Cardiac muscle cell (in vitro differentiated cells and primary cell): ENCODE measurements at regions not wholly inside any gene's neighbourhood (a gene's known extent, or its start where the extent isn't known, plus 50 kb on each side); places are given as distances from the start of the nearest gene placed in this dataset.

Source experiments
- DNase-seq, 2 donors: peaks; one replicate each; pipeline versions ENCODE4 v3.0.0 to v3.0.0-alpha.2; 2010 to 2017; ENCODE audit warnings: low read depth in 1 of 2, low spot score in 1 of 2
- H3K27ac ChIP-seq: fragments of 200-600 bp; sonication (generic); 2 replicates; pipeline ENCODE4 v1.5.1; 2016
- H3K27me3 ChIP-seq: fragments of 200-600 bp; sonication (generic); 2 replicates; pipeline ENCODE4 v1.6.0; 2016; ENCODE audit warnings: control low read depth
- H3K36me3 ChIP-seq: fragments of 200-600 bp; sonication (generic); 2 replicates; pipeline ENCODE4 v1.5.1; 2016; ENCODE audit warnings: control low read depth
- H3K4me1 ChIP-seq: fragments of 200-600 bp; sonication (generic); 2 replicates; pipeline ENCODE4 v1.8.1; 2017; ENCODE audit warnings: low read depth, mild to moderate bottlenecking, mixed run types
- H3K4me3 ChIP-seq: fragments of 200-600 bp; sonication (generic); 2 replicates; pipeline ENCODE4 v1.5.1; 2016; ENCODE audit warnings: mild to moderate bottlenecking
- H3K9me3 ChIP-seq: fragments of 200-600 bp; sonication (generic); 2 replicates; pipeline ENCODE4 v1.5.1; 2017; ENCODE audit warnings: low read depth, mild to moderate bottlenecking, control low read depth
- CTCF ChIP-seq: IDR thresholded peaks from 2 replicates; pipeline ENCODE4 v1.5.1; 2012; ENCODE audit warnings: low read depth, mild to moderate bottlenecking, low read length

- no peak overlapping the region for H3K4me3 ChIP-seq
- H3K27ac ChIP-seq = no peak overlapping the region
- H3K27me3 ChIP-seq = no peaks in the 10 kb centered on the region
- H3K9me3 ChIP-seq = no peaks in the 10 kb centered on the region
- DNase-seq = peak in 1 of 2 donors; percentile 19
- no peaks in the 10 kb centered on the region for H3K4me1 ChIP-seq
- TF ChIP-seq CTCF = no peak
- no peaks in the 10 kb centered on the region for H3K36me3 ChIP-seq
Observed at GRCh38 chr1:8112611-8113261, 86.6 kb upstream of the ERRFI1 start.

DNA sequence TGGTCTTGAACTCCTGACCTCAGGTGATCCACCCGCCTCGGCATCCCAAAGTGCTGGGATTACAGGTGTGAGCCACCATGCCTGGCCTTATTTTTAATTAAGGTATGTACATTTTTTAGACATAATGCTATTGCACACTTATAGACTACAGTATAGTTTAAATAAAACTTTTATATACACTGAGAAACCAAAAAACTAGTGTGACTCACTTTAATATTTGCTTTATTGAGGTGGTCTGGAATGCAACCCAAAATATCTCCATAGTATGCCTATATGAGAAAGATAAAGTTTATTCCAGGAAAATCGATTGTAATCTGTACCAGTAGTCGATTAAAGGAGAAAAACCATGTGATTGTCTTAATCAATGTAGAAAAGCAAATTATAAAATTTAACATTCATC lies 85.5 kb upstream of the ERRFI1 start:
- TF ChIP-seq CTCF = no peak
- Histone ChIP-seq H3K9me3 (no peaks in the 10 kb centered on the region), H3K36me3 (no peaks in the 10 kb centered on the region), H3K27ac (no peak overlapping the region), H3K4me1 (no peaks in the 10 kb centered on the region), H3K4me3 (no peak overlapping the region), H3K27me3 (no peaks in the 10 kb centered on the region)
- no peak for DNase-seq

DNA sequence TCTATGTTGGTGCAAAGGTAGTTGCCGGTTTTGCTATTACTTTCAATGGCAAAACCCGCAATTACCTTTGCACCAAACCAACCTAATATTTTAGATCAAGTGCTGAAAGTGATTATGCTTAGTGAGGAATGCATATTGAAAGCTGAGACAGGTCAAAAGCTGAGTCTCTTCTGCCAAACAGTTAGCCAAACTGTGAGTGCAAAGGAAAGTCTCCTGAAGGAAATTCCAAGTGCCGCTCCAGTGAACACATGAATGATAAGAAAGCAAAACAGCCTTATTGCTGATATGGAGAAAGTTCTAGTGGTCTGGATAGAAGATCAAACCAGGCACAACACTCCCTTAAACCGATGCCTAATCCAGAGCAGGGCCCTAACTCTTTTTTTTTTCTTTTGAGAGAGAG lies 83.1 kb upstream of the ERRFI1 start:
- Histone ChIP-seq H3K36me3 (no peaks in the 10 kb centered on the region), H3K4me3 (no peak overlapping the region), H3K4me1 (no peaks in the 10 kb centered on the region), H3K27me3 (no peaks in the 10 kb centered on the region), H3K9me3 (no peaks in the 10 kb centered on the region), H3K27ac (no peak overlapping the region)
- no peak for TF ChIP-seq CTCF
- no peak for DNase-seq

DNA sequence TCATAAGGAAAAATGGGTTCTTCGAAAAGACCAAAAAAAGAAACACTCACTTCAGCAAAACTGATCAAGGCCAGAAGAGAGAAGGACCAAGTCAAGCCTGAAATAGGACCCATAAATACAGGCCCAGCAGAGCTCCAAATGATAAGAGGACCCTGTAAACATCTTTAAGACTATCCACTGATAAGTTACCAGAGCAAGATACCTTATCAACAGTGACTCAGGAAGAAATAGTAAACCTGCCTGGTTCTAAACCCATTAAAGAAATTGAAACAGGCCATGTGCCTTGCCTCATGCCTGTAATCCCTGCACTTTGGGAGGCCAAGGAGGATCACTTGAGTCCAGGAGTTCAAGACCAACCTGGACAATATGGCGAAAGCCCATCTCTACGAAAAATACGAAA lies 81.8 kb upstream of the ERRFI1 start:
- no peak for TF ChIP-seq CTCF
- Histone ChIP-seq H3K9me3 (no peaks in the 10 kb centered on the region), H3K36me3 (no peaks in the 10 kb centered on the region), H3K4me1 (no peaks in the 10 kb centered on the region), H3K27ac (no peak overlapping the region), H3K4me3 (no peak overlapping the region), H3K27me3 (no peaks in the 10 kb centered on the region)
- no peak for DNase-seq

DNA sequence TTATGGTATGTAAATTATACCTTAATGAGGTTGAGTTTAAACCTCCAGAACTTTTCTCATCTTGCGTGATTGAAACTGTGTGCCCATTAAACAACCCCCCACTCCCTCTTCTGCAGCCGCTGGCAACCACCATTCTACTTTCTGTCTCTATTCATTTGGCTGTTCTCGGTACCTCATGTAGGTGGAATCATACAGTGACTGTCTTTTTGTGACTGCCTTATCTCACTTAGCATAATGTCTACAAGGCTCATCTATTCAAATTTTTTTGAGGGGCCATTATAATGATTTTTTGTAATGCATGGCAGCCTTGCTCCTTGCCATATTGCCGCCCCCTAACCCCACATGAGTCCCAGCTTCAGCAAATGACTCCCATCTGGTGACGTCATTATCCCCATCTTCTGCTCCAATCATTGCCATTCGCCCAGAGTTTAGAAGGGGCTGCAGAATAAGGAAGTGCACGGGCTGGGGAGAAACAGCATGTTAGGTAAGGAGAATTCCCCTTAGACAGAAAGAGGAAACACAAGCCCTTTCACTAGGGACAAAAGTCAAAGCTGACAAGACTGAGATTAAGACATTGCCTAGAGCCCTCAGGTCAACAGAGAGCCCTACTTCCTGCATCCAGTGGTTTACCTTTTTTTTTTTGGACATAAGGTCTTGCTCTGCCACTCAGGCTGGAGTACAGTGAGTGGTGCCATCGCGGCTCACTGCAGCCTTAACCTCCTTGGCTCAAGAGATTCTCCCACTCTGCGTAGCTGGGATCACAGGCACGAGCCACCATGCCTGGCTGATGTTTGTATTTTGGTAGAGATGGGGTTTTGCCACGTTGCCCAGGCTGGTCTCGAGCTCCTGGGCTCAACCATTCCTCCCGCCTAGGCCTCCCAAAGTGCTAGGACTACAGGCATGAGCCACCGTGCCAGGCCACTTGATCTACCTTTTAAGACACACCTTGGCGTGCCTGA lies 78.4 kb upstream of the ERRFI1 start:
- no peak for DNase-seq
- Histone ChIP-seq H3K4me1 (no peaks in the 10 kb centered on the region), H3K27me3 (no peaks in the 10 kb centered on the region), H3K4me3 (no peak overlapping the region), H3K36me3 (no peaks in the 10 kb centered on the region), H3K27ac (no peak overlapping the region), H3K9me3 (no peaks in the 10 kb centered on the region)
- no peak for TF ChIP-seq CTCF
